Right renal cortex interstitium (tissue), 3 donors: ENCODE measurements at regions not wholly inside any gene's neighbourhood (a gene's known extent, or its start where the extent isn't known, plus 50 kb on each side); places are given as distances from the start of the nearest gene placed in this dataset.

Source experiments
- DNase-seq, 3 donors: peaks; one replicate each; pipeline ENCODE4 v3.0.0-alpha.2; 2013; ENCODE audit warnings: low read depth in 3 of 3, low spot score in 2 of 3

GRCh38 chr9:79001012-79001411 is 570.8 kb upstream of the TLE4 start:
- DNase-seq = no peak

- DNase-seq = no peak
Measured at GRCh38 chr9:79003514-79003913, 568.3 kb upstream of the TLE4 start.

GRCh38 chr9:79004032-79004431 is 567.7 kb upstream of the TLE4 start:
- no peak for DNase-seq

- DNase-seq = no peak
Measured at GRCh38 chr9:79006546-79006945, 565.2 kb upstream of the TLE4 start.

- DNase-seq = no peak
Measured at GRCh38 chr9:79007701-79008483, 563.9 kb upstream of the TLE4 start.

GRCh38 chr9:79008916-79009315 is 562.8 kb upstream of the TLE4 start:
- no peak for DNase-seq

- DNase-seq = no peak
Measured at GRCh38 chr9:79011461-79011860, 560.3 kb upstream of the TLE4 start.

- DNase-seq = no peak
Measured at GRCh38 chr9:79012561-79012960, 559.2 kb upstream of the TLE4 start.

GRCh38 chr9:79013715-79014610 is 557.8 kb upstream of the TLE4 start:
- no peak for DNase-seq

- DNase-seq = no peak
Measured at GRCh38 chr9:79014929-79015699, 556.7 kb upstream of the TLE4 start.

- DNase-seq = no peak
Measured at GRCh38 chr9:79015951-79016350, 555.8 kb upstream of the TLE4 start.

GRCh38 chr9:79020276-79020675 is 551.5 kb upstream of the TLE4 start:
- DNase-seq = no peak

GRCh38 chr9:79021084-79021483 is 550.7 kb upstream of the TLE4 start:
- DNase-seq = no peak

GRCh38 chr9:79023134-79023580 is 548.6 kb upstream of the TLE4 start:
- no peak for DNase-seq

- DNase-seq = no peak
Measured at GRCh38 chr9:79026316-79026715, 545.4 kb upstream of the TLE4 start.

GRCh38 chr9:79028101-79028500 is 543.7 kb upstream of the TLE4 start:
- DNase-seq = no peak

- DNase-seq = no peak
Measured at GRCh38 chr9:79034583-79034982, 537.2 kb upstream of the TLE4 start.

GRCh38 chr9:79037338-79037737 is 534.4 kb upstream of the TLE4 start:
- no peak for DNase-seq

- no peak for DNase-seq
Measured at GRCh38 chr9:79040671-79041070, 531.1 kb upstream of the TLE4 start.

- no peak for DNase-seq
Measured at GRCh38 chr9:79041266-79041665, 530.5 kb upstream of the TLE4 start.

GRCh38 chr9:79043916-79044315 is 527.8 kb upstream of the TLE4 start:
- DNase-seq = no peak
